PC-9 (cell line): ENCODE measurements at regions not wholly inside any gene's neighbourhood (a gene's known extent, or its start where the extent isn't known, plus 50 kb on each side); places are given as distances from the start of the nearest gene placed in this dataset.

Experiments used
- BruUV-seq: library from RNA; stranded (reverse); fragments of 400-500 nt; replicated peaks from 2 replicates; lab custom pipeline; 2021; lab: Mats Ljungman, UMichigan
- CTCF ChIA-PET: fragments of 300-600 bp; sonication (Branson Sonifier 250); formaldehyde crosslinking; loops from one replicate; lab custom pipeline; 2022; ENCODE audit warnings: antibody characterized with exemption; lab: Charles Lee
- POLR2A ChIA-PET: fragments of 300-600 bp; sonication (Branson Sonifier 250); formaldehyde crosslinking; loops from one replicate; lab custom pipeline; 2022; ENCODE audit warnings: antibody characterized with exemption; ENCODE audit not compliant: unreplicated experiment; lab: Charles Lee
- DNase-seq, 2 experiments: peaks; one replicate each; pipeline versions ENCODE4 v3.0.0 to v3.0.0-alpha.2; 2015 to 2022; ENCODE audit warnings: mixed read lengths in 1 of 2
- H2AFZ ChIP-seq: fragments of 200-600 bp; sonication (generic); 2 replicates; pipeline ENCODE4 v1.8.1; 2017; ENCODE audit warnings: antibody characterized with exemption
- H3F3A ChIP-seq: fragments of 200-600 bp; sonication (generic); 2 replicates; pipeline ENCODE4 v1.8.1; 2017; ENCODE audit warnings: antibody characterized with exemption, mild to moderate bottlenecking, low read depth; ENCODE audit not compliant: insufficient read depth
- H3K27ac ChIP-seq: fragments of 200-600 bp; sonication (generic); 2 replicates; pipeline ENCODE4 v1.6.1; 2016; ENCODE audit warnings: mixed run types
- H3K27me3 ChIP-seq: fragments of 200-600 bp; sonication (generic); 2 replicates; pipeline ENCODE4 v1.6.1; 2016; ENCODE audit warnings: low read depth, mixed run types; ENCODE audit not compliant: insufficient read depth
- H3K36me3 ChIP-seq: fragments of 200-600 bp; sonication (generic); 2 replicates; pipeline ENCODE4 v1.6.1; 2016; ENCODE audit warnings: low read depth, mixed run types
- H3K4me1 ChIP-seq: fragments of 200-600 bp; sonication (generic); replicated peaks from 2 replicates; pipeline ENCODE4 v1.6.1; 2016; ENCODE audit warnings: mixed run types; ENCODE audit not compliant: insufficient read depth
- H3K4me2 ChIP-seq: fragments of 200-600 bp; sonication (generic); 2 replicates; pipeline ENCODE4 v1.6.1; 2017; ENCODE audit warnings: mixed run types
- H3K4me3 ChIP-seq: fragments of 200-600 bp; sonication (generic); 2 replicates; pipeline ENCODE4 v1.6.1; 2016; ENCODE audit warnings: mixed run types
- H3K79me2 ChIP-seq: fragments of 200-600 bp; sonication (generic); 2 replicates; pipeline ENCODE4 v1.6.1; 2017; ENCODE audit warnings: low read depth, mixed run types
- H3K9me2 ChIP-seq: fragments of 200-600 bp; sonication (generic); 2 replicates; pipeline ENCODE4 v1.8.1; 2017; ENCODE audit warnings: mild to moderate bottlenecking; ENCODE audit not compliant: insufficient read depth
- H3K9me3 ChIP-seq: fragments of 200-600 bp; sonication (generic); 2 replicates; pipeline ENCODE4 v1.8.1; 2016; ENCODE audit warnings: low read depth; ENCODE audit not compliant: insufficient read depth
- H4K20me1 ChIP-seq: fragments of 200-600 bp; sonication (generic); 2 replicates; pipeline ENCODE4 v1.8.1; 2017; ENCODE audit not compliant: insufficient read depth
- EZH2 ChIP-seq: fragments of 200-600 bp; sonication (generic); IDR thresholded peaks from 2 replicates; pipeline ENCODE4 v1.8.0; 2017; ENCODE audit warnings: antibody characterized with exemption, low read depth
- intact Hi-C: fragments of 100-400 bp; cut with micrococcal nuclease; formaldehyde crosslinking; loops from one replicate; pipeline ENCODE4 v1.10.0; 2022; ENCODE audit not compliant: unreplicated experiment
- TF ChIP-seq, protein P1 (sequence below): fragments of 200-600 bp; sonication (generic); conservative IDR thresholded peaks from 2 replicates; pipeline ENCODE4 v1.6.1; 2017; ENCODE audit warnings: mixed run types, antibody characterized with exemption, mild to moderate bottlenecking, moderate library complexity

DNA sequence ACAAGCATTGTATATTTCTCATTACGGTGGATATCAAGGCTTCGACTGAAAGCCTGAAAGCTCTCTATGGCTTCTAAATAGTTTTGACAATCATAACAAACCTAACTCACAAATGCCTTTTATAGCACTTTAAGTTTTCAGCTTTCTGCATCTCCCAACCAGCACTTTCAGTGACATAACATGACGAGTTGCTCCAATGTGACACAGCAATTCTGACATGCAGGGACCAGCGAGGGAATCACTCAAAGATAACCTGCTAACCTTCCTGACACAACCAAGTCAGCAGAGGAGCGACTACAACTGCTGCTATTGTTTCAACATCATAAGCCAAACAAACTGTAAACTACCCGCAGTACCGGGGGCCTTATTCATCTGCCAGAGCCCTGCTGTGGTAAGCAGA lies 95.7 kb upstream of the CDH20 start:
- TF ChIP-seq EZH2 = no peak
- TF ChIP-seq, protein P1, sequence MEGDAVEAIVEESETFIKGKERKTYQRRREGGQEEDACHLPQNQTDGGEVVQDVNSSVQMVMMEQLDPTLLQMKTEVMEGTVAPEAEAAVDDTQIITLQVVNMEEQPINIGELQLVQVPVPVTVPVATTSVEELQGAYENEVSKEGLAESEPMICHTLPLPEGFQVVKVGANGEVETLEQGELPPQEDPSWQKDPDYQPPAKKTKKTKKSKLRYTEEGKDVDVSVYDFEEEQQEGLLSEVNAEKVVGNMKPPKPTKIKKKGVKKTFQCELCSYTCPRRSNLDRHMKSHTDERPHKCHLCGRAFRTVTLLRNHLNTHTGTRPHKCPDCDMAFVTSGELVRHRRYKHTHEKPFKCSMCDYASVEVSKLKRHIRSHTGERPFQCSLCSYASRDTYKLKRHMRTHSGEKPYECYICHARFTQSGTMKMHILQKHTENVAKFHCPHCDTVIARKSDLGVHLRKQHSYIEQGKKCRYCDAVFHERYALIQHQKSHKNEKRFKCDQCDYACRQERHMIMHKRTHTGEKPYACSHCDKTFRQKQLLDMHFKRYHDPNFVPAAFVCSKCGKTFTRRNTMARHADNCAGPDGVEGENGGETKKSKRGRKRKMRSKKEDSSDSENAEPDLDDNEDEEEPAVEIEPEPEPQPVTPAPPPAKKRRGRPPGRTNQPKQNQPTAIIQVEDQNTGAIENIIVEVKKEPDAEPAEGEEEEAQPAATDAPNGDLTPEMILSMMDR = no peak
- Histone ChIP-seq H3K27me3 (no peaks in the 10 kb centered on the region), H3K36me3 (no peaks in the 10 kb centered on the region), H3K27ac (no peak overlapping the region), H3K9me2 (no peaks in the 10 kb centered on the region), H2AFZ (no peak overlapping the region), H3K79me2 (no peaks in the 10 kb centered on the region), H3K4me2 (no peak overlapping the region), H3K4me3 (no peak overlapping the region), H3K4me1 (no peaks in the 10 kb centered on the region), H3K9me3 (no peaks in the 10 kb centered on the region), H4K20me1 (no peaks in the 10 kb centered on the region), H3F3A (no peaks in the 10 kb centered on the region)
- DNase-seq = no peak
- intact Hi-C loops = no loop called here
- ChIA-PET CTCF (no interaction called here), POLR2A (no interaction called here)
- no TSS peak for BruUV-seq

DNA sequence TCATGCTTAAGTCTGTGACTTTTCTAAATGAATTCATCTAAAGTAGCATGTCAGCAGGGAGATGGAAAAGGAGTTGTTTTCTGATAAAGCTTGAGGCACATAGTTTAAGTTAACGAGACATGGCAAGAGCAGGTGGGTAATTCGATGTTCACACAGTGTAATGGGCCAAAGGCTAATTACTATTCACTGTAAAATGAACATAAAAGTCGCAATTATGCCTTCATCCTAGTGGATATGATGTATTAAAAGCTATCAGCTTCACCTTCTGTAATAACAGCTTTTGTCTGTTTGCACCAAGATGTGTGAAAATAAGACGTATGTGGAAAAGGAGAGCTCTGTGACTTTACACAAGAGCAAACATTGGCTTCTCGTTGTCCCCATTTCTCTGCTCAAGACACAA lies 94.2 kb upstream of the CDH20 start:
- no peaks in the 10 kb centered on the region for H3K27me3 ChIP-seq
- no peaks in the 10 kb centered on the region for H3K79me2 ChIP-seq
- H3K4me1 ChIP-seq = no peaks in the 10 kb centered on the region
- no peaks in the 10 kb centered on the region for H3K9me3 ChIP-seq
- no peaks in the 10 kb centered on the region for H4K20me1 ChIP-seq
- H3K27ac ChIP-seq = no peak overlapping the region
- H3K4me3 ChIP-seq = no peak overlapping the region
- no TSS peak for BruUV-seq
- no peak for TF ChIP-seq EZH2
- TF ChIP-seq, protein P1 = no peak
- intact Hi-C loops = no loop called here
- no peak overlapping the region for H2AFZ ChIP-seq
- no peaks in the 10 kb centered on the region for H3K9me2 ChIP-seq
- H3K4me2 ChIP-seq = no peak overlapping the region
- no peaks in the 10 kb centered on the region for H3K36me3 ChIP-seq
- no peak for DNase-seq
- ChIA-PET CTCF (no interaction called here), POLR2A (no interaction called here)
- H3F3A ChIP-seq = no peaks in the 10 kb centered on the region

DNA sequence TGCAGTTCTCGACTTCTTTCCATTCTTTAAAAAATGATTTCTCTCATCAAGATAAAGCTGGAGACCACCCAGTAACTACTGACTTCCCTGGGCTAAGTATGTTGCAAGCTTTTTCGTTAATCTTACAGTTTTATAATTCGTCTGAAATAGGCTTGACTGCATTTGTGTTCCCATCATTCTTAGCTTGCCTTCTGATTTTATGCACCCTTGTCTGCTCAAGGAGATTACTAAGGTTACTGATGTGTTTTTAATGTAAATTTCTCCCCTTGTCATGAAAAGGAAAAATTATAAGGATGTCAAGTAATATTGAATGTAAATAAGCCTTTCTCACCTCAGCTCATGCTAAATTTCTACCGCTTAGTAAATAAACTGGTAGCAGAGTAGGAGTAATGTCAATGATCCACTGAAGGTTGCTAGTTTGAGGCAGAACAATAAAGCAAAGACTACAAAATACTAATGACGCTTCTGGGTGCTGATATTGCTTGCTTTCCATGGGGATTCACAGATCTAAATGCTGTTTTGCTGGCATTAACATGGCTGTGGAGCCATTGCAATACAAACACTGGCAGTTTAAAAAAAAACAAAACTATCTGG lies 91.9 kb upstream of the CDH20 start:
- H3K4me3 ChIP-seq = no peak overlapping the region
- no TSS peak for BruUV-seq
- no peak overlapping the region for H3K27ac ChIP-seq
- H3F3A ChIP-seq = no peaks in the 10 kb centered on the region
- no peak for DNase-seq
- CTCF ChIA-PET = no interaction called here
- H3K79me2 ChIP-seq = no peaks in the 10 kb centered on the region
- no peak overlapping the region for H3K4me2 ChIP-seq
- H3K27me3 ChIP-seq = no peaks in the 10 kb centered on the region
- no peaks in the 10 kb centered on the region for H3K9me2 ChIP-seq
- TF ChIP-seq EZH2 = no peak
- TF ChIP-seq, protein P1 = no peak
- POLR2A ChIA-PET = no interaction called here
- no peaks in the 10 kb centered on the region for H3K9me3 ChIP-seq
- H3K36me3 ChIP-seq = no peaks in the 10 kb centered on the region
- no peaks in the 10 kb centered on the region for H3K4me1 ChIP-seq
- no peak overlapping the region for H2AFZ ChIP-seq
- intact Hi-C loops = no loop called here
- H4K20me1 ChIP-seq = no peaks in the 10 kb centered on the region
